H1 (cell line): ENCODE measurements at regions not wholly inside any gene's neighbourhood (a gene's known extent, or its start where the extent isn't known, plus 50 kb on each side); places are given as distances from the start of the nearest gene placed in this dataset.

Experiments
- CHD2 ChIP-seq: IDR thresholded peaks from 2 replicates; pipeline ENCODE4 v1.6.1; 2012; ENCODE audit warnings: low read length, improper control_type of control experiment
- CTCF ChIP-seq, 3 experiments: IDR thresholded peaks; 1 replicate in 2 of 3; 2 replicates in 1 of 3; pipeline versions ENCODE4 v1.5.1 to v1.6.1; 2011; ENCODE audit warnings: low read length in 3 of 3, mild to moderate bottlenecking in 3 of 3, inconsistent platforms in 2 of 3, low read depth in 1 of 3, moderate library complexity in 1 of 3; ENCODE audit not compliant: insufficient read depth in 1 of 3; ENCODE audit errors: control extremely low read depth in 1 of 3
- EGR1 ChIP-seq: IDR thresholded peaks from 2 replicates; pipeline ENCODE4 v1.6.1; 2011; ENCODE audit warnings: low read depth, low read length, borderline replicate concordance
- EZH2 ChIP-seq: fragments of 200-600 bp; sonication (generic); IDR thresholded peaks from 2 replicates; pipeline ENCODE4 v1.7.1; 2012; ENCODE audit warnings: low read depth, mild to moderate bottlenecking, moderate library complexity, low read length, inconsistent platforms; ENCODE audit not compliant: severe bottlenecking
- HDAC2 ChIP-seq, 2 experiments: fragments of 300-600 bp in 1 of 2; sonication (generic) in 1 of 2; IDR thresholded peaks; 2 replicates each; pipeline ENCODE4 v1.6.1; 2011 to 2012; ENCODE audit warnings: low read depth in 2 of 2, low read length in 2 of 2, mild to moderate bottlenecking in 2 of 2, moderate library complexity in 2 of 2, borderline replicate concordance in 1 of 2, inconsistent platforms in 1 of 2
- HDAC6 ChIP-seq: IDR thresholded peaks from one replicate; pipeline ENCODE4 v1.7.1; 2012; ENCODE audit warnings: low read depth, mild to moderate bottlenecking, inconsistent platforms, low read length, moderate library complexity
- POLR2A ChIP-seq, 2 experiments: IDR thresholded peaks; 1 replicate in 1 of 2; 2 replicates in 1 of 2; pipeline ENCODE4 v1.6.1; 2011; ENCODE audit warnings: low read depth in 2 of 2, low read length in 2 of 2, mild to moderate bottlenecking in 2 of 2; ENCODE audit errors: control extremely low read depth in 1 of 2
- SUZ12 ChIP-seq: fragments of 200-600 bp; sonication (generic); IDR thresholded peaks from 2 replicates; pipeline ENCODE4 v1.6.1; 2012; ENCODE audit warnings: mild to moderate bottlenecking, inconsistent platforms, low read length, moderate library complexity, mixed read lengths

GRCh38 chr4:123783921-123784320 is 387.3 kb downstream of the SPRY1 start:
- TF ChIP-seq POLR2A (IDR thresholded peaks at IDR 0.05; ENCODE audit: control extremely low read depth in 1 of 2, low read depth in 2 of 2, low read length in 2 of 2) (no peak), EZH2 (no peak), CTCF (IDR thresholded peaks at IDR 0.05; ENCODE audit: control extremely low read depth in 1 of 3, insufficient read depth in 1 of 3, low read depth in 1 of 3, low read length in 3 of 3) (no peak), SUZ12 (no peak), HDAC2 (IDR thresholded peaks at IDR 0.05; ENCODE audit: borderline replicate concordance in 1 of 2, low read depth in 2 of 2, low read length in 2 of 2) (no peak), HDAC6 (no peak), EGR1 (no peak), CHD2 (no peak)
